AG08395 (cell line): ENCODE measurements at regions not wholly inside any gene's neighbourhood (a gene's known extent, or its start where the extent isn't known, plus 50 kb on each side); places are given as distances from the start of the nearest gene placed in this dataset.

Source experiments
- DNase-seq: peaks from one replicate; pipeline ENCODE4 v3.0.0; 2012; ENCODE audit warnings: mixed read lengths, low spot score

GRCh38 chr21:40985370-40985769, 138.4 kb upstream of the DSCAM start:
- no peak for DNase-seq

GRCh38 chr21:40990366-40990765, 143.4 kb upstream of the DSCAM start:
- DNase-seq = no peak

GRCh38 chr21:40997831-40998230, 150.9 kb upstream of the DSCAM start:
- DNase-seq = no peak

GRCh38 chr21:41000838-41001237, 153.9 kb upstream of the DSCAM start:
- no peak for DNase-seq

- DNase-seq = no peak
Measured at GRCh38 chr21:41006636-41007035, 159.7 kb upstream of the DSCAM start.

GRCh38 chr21:41008351-41008750, 159.6 kb upstream of the BACE2 start:
- no peak for DNase-seq

- no peak for DNase-seq
Measured at GRCh38 chr21:41008974-41009373, 159.0 kb upstream of the BACE2 start.

GRCh38 chr21:41009398-41010100, 158.4 kb upstream of the BACE2 start:
- DNase-seq = no peak

- no peak for DNase-seq
Measured at GRCh38 chr21:41010101-41010435, 157.9 kb upstream of the BACE2 start.

GRCh38 chr21:41011098-41011731, 156.7 kb upstream of the BACE2 start:
- DNase-seq = no peak

GRCh38 chr21:41011951-41012366, 156.0 kb upstream of the BACE2 start:
- DNase-seq = no peak

GRCh38 chr21:41012425-41012824, 155.5 kb upstream of the BACE2 start:
- DNase-seq = no peak

- DNase-seq = no peak
Measured at GRCh38 chr21:41016472-41016871, 151.5 kb upstream of the BACE2 start.

GRCh38 chr21:41018431-41018830, 149.5 kb upstream of the BACE2 start:
- DNase-seq = no peak

GRCh38 chr21:41023936-41024335, 144.0 kb upstream of the BACE2 start:
- DNase-seq = no peak

- no peak for DNase-seq
Measured at GRCh38 chr21:41024341-41024740, 143.6 kb upstream of the BACE2 start.

- DNase-seq = no peak
Measured at GRCh38 chr21:41024746-41025254, 143.2 kb upstream of the BACE2 start.

- no peak for DNase-seq
Measured at GRCh38 chr21:41029571-41029970, 138.4 kb upstream of the BACE2 start.

GRCh38 chr21:41031701-41032220, 136.2 kb upstream of the BACE2 start:
- no peak for DNase-seq

GRCh38 chr21:41032541-41032940, 135.4 kb upstream of the BACE2 start:
- no peak for DNase-seq

GRCh38 chr21:41037212-41037611, 130.7 kb upstream of the BACE2 start:
- DNase-seq = no peak

- DNase-seq = no peak
Measured at GRCh38 chr21:41037936-41038335, 130.0 kb upstream of the BACE2 start.

- DNase-seq = peak; percentile 12
Measured at GRCh38 chr21:41043014-41043413, 124.9 kb upstream of the BACE2 start.
